G401 (cell line): ENCODE measurements at regions not wholly inside any gene's neighbourhood (a gene's known extent, or its start where the extent isn't known, plus 50 kb on each side); places are given as distances from the start of the nearest gene placed in this dataset.
"Not testable (repeated sequence)": the region's sequence is repeated elsewhere in the genome, so short reads cannot be mapped to it uniquely, and the experiment has no call there.

ENCODE experiments used
- DNase-seq: peaks from one replicate; pipeline ENCODE4 v3.0.0-alpha.2; 2015; ENCODE audit warnings: low spot score
- in situ Hi-C: cut with HindIII; loops from 2 replicates; pipeline ENCODE4 v1.10.0; 2016; ENCODE audit warnings: low sequenced_read_pairs, mixed read lengths

- DNase-seq, result no peak
- in situ Hi-C loops, result no loop called here
These were observed 259.8 kb downstream of the IKZF2 start for GRCh38 chr2:212891580-212891979.

- no peak for DNase-seq
- in situ Hi-C loops, result no loop called here
These were observed 268.8 kb downstream of the IKZF2 start for GRCh38 chr2:212882626-212883025.

GRCh38 chr2:212876556-212876955 is 274.9 kb downstream of the IKZF2 start:
- in situ Hi-C loops, DNase-seq: not testable (repeated sequence)

GRCh38 chr2:212875950-212876349 is 275.5 kb downstream of the IKZF2 start:
- in situ Hi-C loops, result not testable (repeated sequence)

GRCh38 chr2:212873256-212873655 is 278.2 kb downstream of the IKZF2 start:
- DNase-seq, result no peak
- in situ Hi-C loops, result no loop called here

More at GRCh38 chr2:212875950-212876349, 275.5 kb downstream of the IKZF2 start:
- DNase-seq, result not testable (repeated sequence)

GRCh38 chr2:212871597-212871996 is 279.8 kb downstream of the IKZF2 start:
- in situ Hi-C loops, result no loop called here

GRCh38 chr2:212864186-212864585 is 287.2 kb downstream of the IKZF2 start:
- no peak for DNase-seq
- in situ Hi-C loops, result no loop called here

More at GRCh38 chr2:212871597-212871996, 279.8 kb downstream of the IKZF2 start:
- DNase-seq, result no peak

- no peak for DNase-seq
- in situ Hi-C loops, result no loop called here
These were observed 288.2 kb downstream of the IKZF2 start for GRCh38 chr2:212863185-212863588.

GRCh38 chr2:212858496-212858895 is 292.9 kb downstream of the IKZF2 start:
- in situ Hi-C loops, result no loop called here
- DNase-seq, result no peak

GRCh38 chr2:212854771-212855170 is 296.6 kb downstream of the IKZF2 start:
- no peak for DNase-seq
- in situ Hi-C loops, result no loop called here

GRCh38 chr2:212854116-212854515 is 297.3 kb downstream of the IKZF2 start:
- in situ Hi-C loops, result no loop called here
- no peak for DNase-seq

- no peak for DNase-seq
- in situ Hi-C loops, result no loop called here
These were observed 305.5 kb downstream of the IKZF2 start for GRCh38 chr2:212845941-212846340.

GRCh38 chr2:212843409-212844199 is 305.0 kb upstream of the ERBB4 start:
- in situ Hi-C loops, result no loop called here
- DNase-seq, result no peak

- in situ Hi-C loops, result no loop called here
- no peak for DNase-seq
These were observed 304.1 kb upstream of the ERBB4 start for GRCh38 chr2:212842544-212843185.

GRCh38 chr2:212841460-212841859 is 302.9 kb upstream of the ERBB4 start:
- no peak for DNase-seq
- in situ Hi-C loops, result no loop called here

- in situ Hi-C loops, result no loop called here
These were observed 293.9 kb upstream of the ERBB4 start for GRCh38 chr2:212832211-212833195.

GRCh38 chr2:212831671-212832199 is 293.1 kb upstream of the ERBB4 start:
- in situ Hi-C loops, result no loop called here
- DNase-seq, result no peak

More at GRCh38 chr2:212832211-212833195, 293.9 kb upstream of the ERBB4 start:
- DNase-seq, result no peak

- no peak for DNase-seq
- in situ Hi-C loops, result no loop called here
These were observed 277.7 kb upstream of the ERBB4 start for GRCh38 chr2:212816267-212816666.

- in situ Hi-C loops, result no loop called here
- no peak for DNase-seq
These were observed 276.9 kb upstream of the ERBB4 start for GRCh38 chr2:212815453-212815852.
